HG03196 (cell line): ENCODE measurements at regions not wholly inside any gene's neighbourhood (a gene's known extent, or its start where the extent isn't known, plus 50 kb on each side); places are given as distances from the start of the nearest gene placed in this dataset.

Source experiments
- ATAC-seq: cut with Tn5 transposase; IDR thresholded peaks from one replicate; pipeline ENCODE4 v1.9.1; 2021; ENCODE audit not compliant: unreplicated experiment

DNA sequence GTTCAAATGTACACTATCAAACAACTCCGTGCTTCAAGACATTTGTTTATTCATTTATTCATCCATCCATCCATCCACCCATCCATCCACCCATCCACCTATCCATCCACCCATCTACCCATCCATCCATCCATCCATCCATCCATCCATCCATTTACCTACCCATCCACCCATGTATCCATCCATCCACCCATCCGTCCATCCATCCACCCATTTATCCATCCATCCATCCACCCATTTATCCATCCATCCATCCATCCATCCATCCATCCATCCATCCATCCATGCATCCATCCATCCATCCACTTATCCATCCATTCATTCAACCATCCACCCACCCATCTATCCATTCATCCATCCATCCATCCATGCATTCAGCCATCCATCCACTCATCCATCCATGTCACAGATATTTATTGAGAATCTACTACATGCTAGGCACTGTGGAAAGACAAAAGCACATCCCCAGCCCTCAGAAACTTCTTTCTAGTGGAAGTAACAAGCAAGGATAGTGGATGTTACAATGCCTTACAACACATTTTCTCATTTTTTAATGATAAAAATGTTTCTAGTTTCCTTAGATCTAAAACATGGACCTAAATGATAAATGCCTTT, 237.6 kb downstream of the ZNF536 start:
- ATAC-seq = no peak

DNA sequence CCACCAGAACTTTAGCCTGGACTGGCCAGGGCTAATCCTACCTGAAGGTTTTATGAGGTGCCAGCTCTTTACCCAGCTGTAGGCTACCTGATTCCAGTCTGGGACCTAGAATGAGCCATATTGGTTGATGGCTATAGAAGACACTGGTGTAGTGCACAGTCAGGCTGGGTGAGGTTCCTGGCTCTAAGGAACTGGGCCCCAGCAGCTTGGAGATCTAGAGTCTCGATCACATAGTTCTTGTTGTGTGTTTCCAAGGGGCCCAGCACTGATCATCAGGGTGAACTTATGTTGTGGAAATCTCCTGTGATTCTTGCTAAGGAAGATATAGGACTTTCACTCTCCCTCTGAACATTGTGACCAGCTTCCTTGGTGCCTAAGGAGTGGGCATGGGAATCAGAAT, 236.3 kb downstream of the ZNF536 start:
- ATAC-seq = no peak
